ENCODE measurements at regions not wholly inside any gene's neighbourhood (a gene's known extent, or its start where the extent isn't known, plus 50 kb on each side); places are given as distances from the start of the nearest gene placed in this dataset.
"Not testable (repeated sequence)": the region's sequence is repeated elsewhere in the genome, so short reads cannot be mapped to it uniquely, and the experiment has no call there.

DNA sequence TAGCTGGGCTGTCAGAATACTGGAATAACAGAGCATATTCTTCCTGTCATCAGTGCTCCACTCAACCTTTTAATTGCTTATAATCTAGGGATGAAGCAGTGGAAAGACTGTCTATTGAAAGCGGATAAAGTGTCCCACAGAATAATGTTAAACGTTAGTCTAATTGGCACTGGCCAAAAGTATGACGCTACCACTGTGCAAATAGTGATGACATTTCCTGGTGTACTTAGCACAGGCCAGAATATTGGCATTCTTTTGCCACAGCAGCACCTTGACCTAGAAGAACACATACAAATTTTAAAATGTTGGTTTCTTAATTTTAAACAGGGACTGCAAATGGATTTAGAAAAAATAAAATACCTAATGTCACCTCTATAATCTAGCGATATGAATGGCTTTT, 635.2 kb upstream of the SPANXN1 start:
- peaks cover 6% of the 10 kb centered on the region for H3K9me3 Mint-ChIP-seq
- H3K4me3 Mint-ChIP-seq, result no peak overlapping the region
- TF ChIP-seq, protein P1, sequence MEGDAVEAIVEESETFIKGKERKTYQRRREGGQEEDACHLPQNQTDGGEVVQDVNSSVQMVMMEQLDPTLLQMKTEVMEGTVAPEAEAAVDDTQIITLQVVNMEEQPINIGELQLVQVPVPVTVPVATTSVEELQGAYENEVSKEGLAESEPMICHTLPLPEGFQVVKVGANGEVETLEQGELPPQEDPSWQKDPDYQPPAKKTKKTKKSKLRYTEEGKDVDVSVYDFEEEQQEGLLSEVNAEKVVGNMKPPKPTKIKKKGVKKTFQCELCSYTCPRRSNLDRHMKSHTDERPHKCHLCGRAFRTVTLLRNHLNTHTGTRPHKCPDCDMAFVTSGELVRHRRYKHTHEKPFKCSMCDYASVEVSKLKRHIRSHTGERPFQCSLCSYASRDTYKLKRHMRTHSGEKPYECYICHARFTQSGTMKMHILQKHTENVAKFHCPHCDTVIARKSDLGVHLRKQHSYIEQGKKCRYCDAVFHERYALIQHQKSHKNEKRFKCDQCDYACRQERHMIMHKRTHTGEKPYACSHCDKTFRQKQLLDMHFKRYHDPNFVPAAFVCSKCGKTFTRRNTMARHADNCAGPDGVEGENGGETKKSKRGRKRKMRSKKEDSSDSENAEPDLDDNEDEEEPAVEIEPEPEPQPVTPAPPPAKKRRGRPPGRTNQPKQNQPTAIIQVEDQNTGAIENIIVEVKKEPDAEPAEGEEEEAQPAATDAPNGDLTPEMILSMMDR (conservative IDR thresholded peaks at IDR 0.05), result no peak
- no peak overlapping the region for H3K27ac Mint-ChIP-seq (ENCODE audit: unreplicated experiment)
- H3K36me3 Mint-ChIP-seq (ENCODE audit: low read depth), result peaks cover 4% of the 10 kb centered on the region
- DNase-seq (ENCODE audit: low read depth, low spot score), result no peak
- no peaks in the 10 kb centered on the region for H3K4me1 Mint-ChIP-seq
- no peaks in the 10 kb centered on the region for H3K27me3 Mint-ChIP-seq (ENCODE audit: low read depth)

DNA sequence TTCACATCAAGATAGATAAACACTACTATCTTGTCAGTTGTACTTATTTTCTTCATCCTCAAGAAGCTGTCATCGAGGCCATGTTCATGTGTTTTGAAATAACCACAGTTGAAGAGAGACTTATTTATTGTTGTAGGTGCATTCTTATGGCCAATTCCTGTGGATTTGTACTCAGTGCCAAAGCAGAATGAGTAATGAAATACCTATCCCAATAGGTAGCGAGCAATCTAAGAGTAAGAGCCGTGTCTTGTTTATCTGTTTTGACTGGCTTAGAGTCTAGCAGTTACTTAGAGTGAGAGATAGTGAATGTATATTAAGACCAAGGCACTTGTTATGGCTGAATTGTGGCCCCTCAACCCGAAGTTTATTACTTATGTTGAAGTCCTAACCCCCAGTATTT, 631.0 kb upstream of the SPANXN1 start:
- Mint-ChIP-seq H3K4me3 (no peak overlapping the region), H3K36me3 (ENCODE audit: low read depth) (no peaks in the 10 kb centered on the region), H3K27ac (ENCODE audit: unreplicated experiment) (no peak overlapping the region), H3K27me3 (ENCODE audit: low read depth) (no peaks in the 10 kb centered on the region), H3K4me1 (no peaks in the 10 kb centered on the region), H3K9me3 (peaks cover 6% of the 10 kb centered on the region)
- TF ChIP-seq, protein P1 (conservative IDR thresholded peaks at IDR 0.05), result no peak
- no peak for DNase-seq (ENCODE audit: low read depth, low spot score)

DNA sequence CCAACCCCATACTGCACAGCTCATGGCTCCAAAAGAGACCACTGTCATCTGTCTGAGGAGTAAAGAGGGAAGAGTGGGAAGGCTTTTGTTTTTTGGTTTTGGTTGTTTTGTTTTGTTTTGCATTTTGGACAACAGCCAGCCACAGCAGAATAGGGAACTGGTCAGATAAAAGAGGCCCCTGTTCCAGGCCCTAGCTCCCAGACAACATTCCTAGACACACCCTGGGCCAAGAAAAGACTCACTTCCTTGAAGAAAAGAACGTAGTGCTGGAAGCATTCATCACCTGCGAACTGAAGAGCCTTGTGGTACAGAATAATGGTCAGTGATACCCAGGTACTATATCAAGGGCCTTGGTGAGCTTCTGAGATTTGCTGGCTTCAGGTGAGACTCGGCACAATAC, 619.4 kb upstream of the SPANXN1 start:
- Mint-ChIP-seq H3K27me3 (ENCODE audit: low read depth) (no peaks in the 10 kb centered on the region), H3K36me3 (ENCODE audit: low read depth) (peaks cover 2% of the 10 kb centered on the region), H3K9me3 (peaks cover 3% of the 10 kb centered on the region), H3K4me1 (no peaks in the 10 kb centered on the region), H3K27ac (ENCODE audit: unreplicated experiment) (no peak overlapping the region), H3K4me3 (no peak overlapping the region)
- no peak for DNase-seq (ENCODE audit: low read depth, low spot score)
- TF ChIP-seq, protein P1 (conservative IDR thresholded peaks at IDR 0.05), result no peak

DNA sequence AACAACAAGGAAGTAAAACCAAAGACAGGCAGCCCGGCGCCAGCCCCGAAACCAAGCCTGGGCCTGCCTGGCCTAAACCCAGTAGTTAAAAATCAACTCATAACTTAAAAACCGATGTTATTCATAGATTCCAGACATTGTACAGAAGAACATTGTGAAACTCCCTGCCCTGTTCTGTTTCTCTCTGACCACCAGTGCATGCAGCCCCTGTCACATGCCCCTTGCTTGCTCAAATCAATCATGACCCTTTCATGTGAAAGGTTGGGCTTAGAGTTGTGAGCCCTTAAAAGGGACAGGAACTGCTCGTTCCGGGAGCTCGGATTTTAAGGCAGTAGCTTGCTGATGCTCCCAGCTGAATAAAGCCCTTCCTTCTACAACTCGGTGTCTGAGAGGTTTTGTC, 612.9 kb upstream of the SPANXN1 start:
- not testable (repeated sequence) for DNase-seq (ENCODE audit: low read depth, low spot score); H3K9me3 Mint-ChIP-seq; H3K36me3 Mint-ChIP-seq (ENCODE audit: low read depth); H3K4me1 Mint-ChIP-seq; H3K4me3 Mint-ChIP-seq; H3K27me3 Mint-ChIP-seq (ENCODE audit: low read depth); H3K27ac Mint-ChIP-seq (ENCODE audit: unreplicated experiment)

DNA sequence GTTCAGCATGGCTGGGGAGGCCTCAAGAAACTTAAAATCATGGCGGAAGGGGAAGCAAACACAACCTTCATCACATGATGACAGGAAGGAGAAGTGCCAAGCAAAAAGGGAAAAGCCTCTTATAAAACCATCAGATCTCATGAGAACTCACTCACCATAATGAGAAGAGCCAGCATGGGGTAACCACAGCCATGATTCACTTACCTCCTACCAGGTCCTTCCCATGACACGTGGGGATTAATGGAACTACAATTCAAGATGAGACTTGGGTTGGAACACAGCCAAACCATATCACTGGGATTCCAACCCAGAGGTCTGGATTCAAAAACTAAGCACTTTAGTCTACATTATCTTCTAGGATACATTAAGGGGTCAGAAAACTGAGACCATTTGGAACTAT, 609.6 kb upstream of the SPANXN1 start:
- Mint-ChIP-seq H3K27ac (ENCODE audit: unreplicated experiment) (no peak overlapping the region), H3K27me3 (ENCODE audit: low read depth) (no peaks in the 10 kb centered on the region), H3K4me1 (no peaks in the 10 kb centered on the region), H3K9me3 (peaks cover 12% of the 10 kb centered on the region), H3K36me3 (ENCODE audit: low read depth) (no peaks in the 10 kb centered on the region), H3K4me3 (no peak overlapping the region)
- TF ChIP-seq, protein P1 (conservative IDR thresholded peaks at IDR 0.05), result no peak
- DNase-seq (ENCODE audit: low read depth, low spot score), result no peak

DNA sequence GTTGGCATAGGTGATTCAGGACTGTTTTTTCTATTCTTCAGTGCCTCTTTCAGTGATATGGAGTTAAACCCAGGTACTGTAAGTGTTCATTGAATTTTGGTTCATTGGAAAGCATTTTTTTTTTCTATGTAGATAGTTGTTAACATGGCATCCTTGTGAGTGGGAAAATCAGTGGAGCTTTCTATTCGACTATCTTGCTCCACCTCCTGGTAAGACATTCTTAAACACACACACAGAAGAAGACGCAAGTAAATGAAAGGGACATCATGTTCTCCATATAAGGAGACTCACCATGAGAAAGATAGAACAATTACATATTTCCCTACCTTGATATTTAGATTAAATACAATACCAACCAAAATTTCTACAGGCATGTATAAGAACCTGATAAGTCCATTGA, 598.5 kb upstream of the SPANXN1 start:
- no peak for DNase-seq (ENCODE audit: low read depth, low spot score)
- H3K4me3 Mint-ChIP-seq, result no peak overlapping the region
- H3K36me3 Mint-ChIP-seq (ENCODE audit: low read depth), result peaks cover 2% of the 10 kb centered on the region
- no peaks in the 10 kb centered on the region for H3K4me1 Mint-ChIP-seq
- no peaks in the 10 kb centered on the region for H3K27me3 Mint-ChIP-seq (ENCODE audit: low read depth)
- TF ChIP-seq, protein P1 (conservative IDR thresholded peaks at IDR 0.05), result no peak
- H3K9me3 Mint-ChIP-seq, result peaks cover 22% of the 10 kb centered on the region
- no peak overlapping the region for H3K27ac Mint-ChIP-seq (ENCODE audit: unreplicated experiment)

Data from neural crest cell (in vitro differentiated cells).